Type B pancreatic cell (in vitro differentiated cells): ENCODE measurements at regions not wholly inside any gene's neighbourhood (a gene's known extent, or its start where the extent isn't known, plus 50 kb on each side); places are given as distances from the start of the nearest gene placed in this dataset.

Source experiments
- DNase-seq: peaks from one replicate; pipeline ENCODE4 v3.0.0; 2021; ENCODE audit warnings: mixed read lengths; ENCODE audit not compliant: unreplicated experiment; ENCODE audit errors: extremely low spot score
- H3K27ac Mint-ChIP-seq: 2 replicates; pipeline ENCODE4 v1.8.0; 2021; ENCODE audit warnings: mild to moderate bottlenecking, mixed read lengths
- H3K27me3 Mint-ChIP-seq: 2 replicates; pipeline ENCODE4 v1.8.0; 2021; ENCODE audit warnings: mixed read lengths
- H3K36me3 Mint-ChIP-seq: 2 replicates; pipeline ENCODE4 v1.8.0; 2021; ENCODE audit warnings: mixed read lengths
- H3K4me1 Mint-ChIP-seq: one replicate; pipeline ENCODE4 v1.8.0; 2021; ENCODE audit warnings: mixed read lengths; ENCODE audit not compliant: unreplicated experiment
- H3K4me3 Mint-ChIP-seq: 2 replicates; pipeline ENCODE4 v1.8.0; 2021; ENCODE audit warnings: mild to moderate bottlenecking, mixed read lengths
- H3K9me3 Mint-ChIP-seq: 2 replicates; pipeline ENCODE4 v1.8.0; 2021; ENCODE audit warnings: mixed read lengths
- TF ChIP-seq, protein P1 (sequence below): fragments of 200-600 bp; sonication (generic); conservative IDR thresholded peaks from 2 replicates; pipeline ENCODE4 v1.5.0; 2021; ENCODE audit warnings: antibody characterized with exemption, mild to moderate bottlenecking

DNA sequence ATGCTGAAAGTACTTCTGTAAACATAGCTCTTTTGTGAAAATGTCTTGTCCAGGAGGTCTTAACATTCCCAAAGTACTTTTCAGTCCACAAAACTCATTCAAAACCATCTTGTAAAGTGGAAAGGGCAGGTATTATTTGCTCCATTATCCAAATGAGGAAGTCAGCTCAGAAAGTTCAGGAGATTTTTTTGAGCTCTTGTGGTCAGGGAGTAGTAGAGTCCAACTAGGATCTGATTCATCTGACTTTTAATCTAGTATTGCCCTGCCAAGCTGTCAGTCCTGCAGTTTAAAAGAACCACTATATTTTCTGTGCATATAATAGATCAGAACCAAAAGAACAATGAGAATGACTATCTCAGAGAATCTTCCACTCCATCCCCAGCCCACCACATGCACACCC lies 83.5 kb downstream of the FOXB1 start:
- no peak overlapping the region for H3K4me3 Mint-ChIP-seq
- H3K27ac Mint-ChIP-seq = no peak overlapping the region
- no peaks in the 10 kb centered on the region for H3K36me3 Mint-ChIP-seq
- H3K27me3 Mint-ChIP-seq = peaks cover 70% of the 10 kb centered on the region
- DNase-seq = no peak
- peaks cover 4% of the 10 kb centered on the region for H3K9me3 Mint-ChIP-seq
- TF ChIP-seq, protein P1, sequence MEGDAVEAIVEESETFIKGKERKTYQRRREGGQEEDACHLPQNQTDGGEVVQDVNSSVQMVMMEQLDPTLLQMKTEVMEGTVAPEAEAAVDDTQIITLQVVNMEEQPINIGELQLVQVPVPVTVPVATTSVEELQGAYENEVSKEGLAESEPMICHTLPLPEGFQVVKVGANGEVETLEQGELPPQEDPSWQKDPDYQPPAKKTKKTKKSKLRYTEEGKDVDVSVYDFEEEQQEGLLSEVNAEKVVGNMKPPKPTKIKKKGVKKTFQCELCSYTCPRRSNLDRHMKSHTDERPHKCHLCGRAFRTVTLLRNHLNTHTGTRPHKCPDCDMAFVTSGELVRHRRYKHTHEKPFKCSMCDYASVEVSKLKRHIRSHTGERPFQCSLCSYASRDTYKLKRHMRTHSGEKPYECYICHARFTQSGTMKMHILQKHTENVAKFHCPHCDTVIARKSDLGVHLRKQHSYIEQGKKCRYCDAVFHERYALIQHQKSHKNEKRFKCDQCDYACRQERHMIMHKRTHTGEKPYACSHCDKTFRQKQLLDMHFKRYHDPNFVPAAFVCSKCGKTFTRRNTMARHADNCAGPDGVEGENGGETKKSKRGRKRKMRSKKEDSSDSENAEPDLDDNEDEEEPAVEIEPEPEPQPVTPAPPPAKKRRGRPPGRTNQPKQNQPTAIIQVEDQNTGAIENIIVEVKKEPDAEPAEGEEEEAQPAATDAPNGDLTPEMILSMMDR = no peak
- peaks cover 12% of the 10 kb centered on the region for H3K4me1 Mint-ChIP-seq

DNA sequence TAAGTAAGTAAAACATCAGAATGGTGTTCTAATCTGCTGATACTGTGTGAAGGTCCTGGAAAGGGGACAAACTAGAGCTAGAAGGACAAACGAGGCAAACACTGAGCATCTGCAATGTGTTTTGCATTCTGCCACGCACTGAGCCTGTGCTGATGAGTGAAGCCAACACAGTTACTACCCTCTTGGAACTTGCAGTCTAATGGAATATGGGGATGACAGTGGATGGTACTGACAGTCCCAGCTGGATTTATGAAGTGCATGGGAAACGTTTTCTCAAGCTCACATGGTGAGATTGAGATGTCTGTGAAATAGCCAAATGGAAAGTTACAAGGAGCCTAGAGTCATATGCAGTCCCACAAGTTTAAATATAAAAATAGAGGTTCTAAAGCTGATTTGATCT lies 86.6 kb downstream of the FOXB1 start:
- TF ChIP-seq, protein P1 = no peak
- no peaks in the 10 kb centered on the region for H3K36me3 Mint-ChIP-seq
- no peak overlapping the region for H3K4me3 Mint-ChIP-seq
- peaks cover 4% of the 10 kb centered on the region for H3K9me3 Mint-ChIP-seq
- H3K4me1 Mint-ChIP-seq = peaks cover 12% of the 10 kb centered on the region
- H3K27ac Mint-ChIP-seq = no peak overlapping the region
- DNase-seq = no peak
- peaks cover 68% of the 10 kb centered on the region for H3K27me3 Mint-ChIP-seq

DNA sequence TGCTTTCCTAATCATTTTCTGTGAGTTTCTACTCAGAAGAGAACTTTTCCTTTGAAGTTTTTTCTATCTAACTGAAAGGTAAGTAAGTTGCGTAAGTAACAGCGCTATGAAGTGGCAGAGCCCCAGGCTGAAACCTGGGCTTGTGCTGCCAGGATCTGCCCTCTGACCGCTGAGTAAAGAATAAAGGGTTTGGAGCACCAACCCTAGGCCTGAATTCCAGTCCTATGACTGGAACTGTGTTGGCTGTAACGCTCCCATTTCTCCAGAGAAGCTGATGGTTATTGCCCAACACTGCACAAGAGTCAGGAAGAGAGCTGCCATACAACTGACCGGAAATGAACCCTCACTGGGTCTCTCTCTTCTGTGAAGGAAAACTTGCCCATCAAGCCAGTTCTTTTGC lies 87.0 kb downstream of the FOXB1 start:
- peak overlapping the region; percentile 68 for H3K27ac Mint-ChIP-seq
- H3K4me3 Mint-ChIP-seq = peak overlapping the region; percentile 9
- H3K36me3 Mint-ChIP-seq = no peaks in the 10 kb centered on the region
- H3K4me1 Mint-ChIP-seq = peaks cover 12% of the 10 kb centered on the region
- no peak for DNase-seq
- TF ChIP-seq, protein P1 = no peak
- H3K9me3 Mint-ChIP-seq = peaks cover 4% of the 10 kb centered on the region
- peaks cover 68% of the 10 kb centered on the region for H3K27me3 Mint-ChIP-seq

DNA sequence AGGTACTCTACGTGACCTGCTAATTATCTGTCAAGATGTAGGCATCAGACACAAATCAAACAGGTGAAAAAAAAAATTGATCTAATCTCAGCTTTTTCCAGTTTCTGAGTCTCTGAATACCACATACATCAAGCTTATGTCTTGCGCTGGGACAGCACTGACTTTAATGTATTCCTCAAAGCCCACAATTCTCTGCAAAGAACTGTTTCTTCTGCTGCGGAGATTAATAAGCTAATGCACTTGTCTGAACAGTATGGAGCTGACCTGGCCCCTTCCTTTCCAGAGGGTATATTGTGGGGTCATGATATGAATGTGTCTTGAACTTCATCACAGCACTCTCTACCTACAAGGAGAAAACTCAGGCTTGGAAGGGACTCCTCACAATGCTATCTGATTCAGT lies 87.8 kb downstream of the FOXB1 start:
- Mint-ChIP-seq H3K27me3 (peaks cover 70% of the 10 kb centered on the region), H3K9me3 (peaks cover 11% of the 10 kb centered on the region), H3K36me3 (no peaks in the 10 kb centered on the region), H3K4me3 (peak overlapping the region; percentile 32), H3K4me1 (peaks cover 12% of the 10 kb centered on the region), H3K27ac (peak overlapping the region; percentile 68)
- TF ChIP-seq, protein P1 = no peak
- no peak for DNase-seq

DNA sequence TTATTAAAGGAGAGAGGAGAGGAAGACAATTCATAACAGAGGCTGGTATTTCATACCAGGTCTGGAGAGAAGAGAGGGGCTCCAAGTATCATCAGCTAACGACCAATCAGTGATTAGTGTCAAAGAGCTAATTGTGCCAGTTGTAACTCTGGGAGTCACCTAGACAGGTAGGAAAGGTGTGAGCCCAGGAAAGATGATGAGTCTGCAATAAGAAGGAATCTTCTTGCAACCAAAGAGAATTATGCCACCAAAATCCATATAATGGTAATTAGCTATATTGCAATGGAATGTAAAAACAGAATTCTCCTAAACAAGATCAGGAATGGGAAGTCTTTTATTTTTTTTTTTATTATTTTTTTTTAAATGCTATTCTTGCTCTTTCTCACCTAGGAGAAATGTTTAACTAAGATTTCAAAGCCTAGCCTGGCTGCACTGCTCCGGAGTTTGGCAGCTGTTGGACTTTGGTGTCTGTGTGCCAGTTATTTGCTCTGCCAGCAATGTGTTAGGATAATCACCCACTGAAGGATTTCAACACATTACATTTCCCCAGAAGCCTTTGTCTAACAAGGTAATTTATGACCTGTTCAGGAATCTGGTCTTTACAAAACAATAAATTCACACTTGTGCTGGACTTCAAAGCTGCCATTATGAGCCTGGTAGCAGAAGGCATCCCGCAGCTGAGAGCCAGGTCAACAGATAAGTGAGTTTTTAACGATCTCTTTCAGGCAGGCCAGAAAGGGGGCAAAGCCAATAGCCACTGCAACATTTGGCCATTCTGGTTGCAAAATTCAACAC lies 89.4 kb downstream of the FOXB1 start:
- no peak for DNase-seq
- H3K27me3 Mint-ChIP-seq = peaks cover 67% of the 10 kb centered on the region
- no peak overlapping the region for H3K27ac Mint-ChIP-seq
- peaks cover 12% of the 10 kb centered on the region for H3K9me3 Mint-ChIP-seq
- no peaks in the 10 kb centered on the region for H3K36me3 Mint-ChIP-seq
- H3K4me1 Mint-ChIP-seq = peaks cover 12% of the 10 kb centered on the region
- TF ChIP-seq, protein P1 = no peak
- no peak overlapping the region for H3K4me3 Mint-ChIP-seq
